Suppressor macrophage treated with lipopolysaccharide for 1 hour (primary cell): ENCODE measurements at regions not wholly inside any gene's neighbourhood (a gene's known extent, or its start where the extent isn't known, plus 50 kb on each side); places are given as distances from the start of the nearest gene placed in this dataset.

Experiments used
- DNase-seq, 3 donors: peaks; one replicate each; pipeline ENCODE4 v3.0.0-alpha.2; 2020 to 2022

DNA sequence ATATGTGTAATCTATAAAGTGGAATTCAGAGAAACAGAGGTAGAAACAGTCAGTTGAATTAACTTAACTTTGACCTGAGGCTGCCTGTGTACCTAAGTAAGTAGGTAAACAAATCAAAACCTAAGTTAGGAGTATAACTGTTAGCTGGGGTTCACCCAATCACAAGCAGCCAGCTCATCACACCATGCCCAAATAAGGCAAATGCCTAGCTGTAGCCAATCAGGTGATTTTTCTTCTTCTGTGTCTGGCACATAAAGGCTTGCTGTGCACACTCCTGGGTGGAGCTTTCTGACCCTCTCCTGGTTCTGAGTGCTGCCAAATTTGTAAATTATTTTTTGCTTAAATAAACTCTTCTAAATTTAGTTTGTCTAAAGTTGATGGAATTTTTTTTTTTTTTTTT, 54.7 kb upstream of the TRIM39 start:
- no peak for DNase-seq

DNA sequence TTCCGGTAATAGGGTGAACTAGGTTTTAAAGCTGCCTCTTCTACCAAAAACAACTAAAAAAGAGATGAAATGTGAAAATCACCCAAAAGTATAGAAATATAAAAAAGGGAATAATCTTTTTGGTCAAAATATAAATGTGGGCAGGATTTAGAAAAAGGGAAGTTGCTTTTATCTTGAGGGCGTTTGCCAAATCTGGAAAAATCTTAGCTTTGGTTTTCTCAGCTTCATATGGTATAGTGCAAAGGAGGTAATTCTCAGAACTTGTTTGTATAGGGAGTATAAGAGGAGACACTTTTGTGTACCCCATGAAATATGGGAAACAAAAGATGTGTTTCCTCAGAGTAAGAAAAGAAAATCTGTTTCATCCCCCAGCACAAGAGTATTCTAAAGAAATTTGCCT, 54.2 kb upstream of the TRIM26 start:
- peak in 2 of 3 donors; percentile 22 to 25 for DNase-seq

DNA sequence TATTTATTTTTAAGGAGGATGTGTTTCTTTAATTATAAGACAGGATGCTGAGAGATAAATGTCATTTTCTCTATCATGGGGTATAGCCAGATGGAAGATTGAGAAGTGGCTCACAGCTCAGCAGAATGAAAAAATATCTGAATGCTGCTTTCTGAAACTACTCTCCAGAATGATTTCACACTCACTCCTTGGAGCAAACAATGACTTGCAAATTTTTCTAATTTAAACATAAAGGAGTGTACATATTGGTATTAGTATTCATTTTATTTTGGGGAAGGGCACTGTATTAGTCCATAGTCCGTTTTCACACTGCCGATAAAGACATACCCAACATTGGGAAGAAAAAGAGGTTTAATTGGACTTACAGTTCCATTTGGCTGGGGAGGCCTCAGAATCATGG, 52.4 kb upstream of the TRIM26 start:
- DNase-seq, result no peak

DNA sequence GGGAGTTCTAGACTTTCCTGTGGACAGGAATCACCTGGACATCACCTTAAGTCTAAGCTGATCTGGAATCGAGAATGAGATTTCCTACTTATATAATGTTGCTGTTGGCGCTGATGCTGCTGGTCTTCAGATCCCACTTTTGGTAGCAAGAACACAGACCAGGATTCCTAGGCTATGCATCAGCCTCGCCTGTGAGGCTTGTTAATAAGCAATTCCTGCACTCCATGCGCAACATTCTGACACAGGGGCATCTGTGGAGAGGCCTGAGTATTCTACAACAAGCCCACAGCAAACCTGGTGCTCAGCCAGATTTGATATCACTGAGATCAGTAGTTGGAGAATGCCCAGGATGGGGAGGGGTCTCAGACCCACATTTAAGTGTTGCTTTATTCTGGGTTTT, 52.0 kb upstream of the TRIM26 start:
- DNase-seq, result no peak

DNA sequence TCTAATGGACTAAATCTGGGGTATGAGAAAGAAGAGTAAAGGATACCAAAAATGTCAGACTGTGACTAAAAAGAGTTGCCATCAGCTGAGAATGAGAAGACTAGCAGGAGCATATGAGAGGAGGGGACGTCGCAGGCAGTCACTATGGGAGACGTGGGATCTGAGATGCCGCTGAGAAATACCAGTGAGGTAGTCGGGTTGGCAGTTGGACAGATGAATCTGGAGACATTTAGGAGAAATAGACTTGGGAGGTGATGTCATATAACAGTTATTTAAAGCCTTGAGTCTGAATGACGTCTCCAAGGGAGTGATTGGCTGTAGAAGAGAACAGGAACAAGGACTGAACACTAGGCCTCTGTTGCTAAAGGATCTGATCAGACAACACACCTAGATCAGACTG, 51.5 kb upstream of the TRIM26 start:
- no peak for DNase-seq

GRCh38 chr6:30263734-30264133, 50.5 kb upstream of the TRIM26 start:
- no peak for DNase-seq
